HEK293T (cell line): ENCODE measurements at regions not wholly inside any gene's neighbourhood (a gene's known extent, or its start where the extent isn't known, plus 50 kb on each side); places are given as distances from the start of the nearest gene placed in this dataset.

ENCODE experiments used
- CTCF ChIA-PET: fragments of 350-600 bp; formaldehyde crosslinking; extraction: SDS; loops from one replicate; lab custom pipeline; 2021; ENCODE audit warnings: antibody characterized with exemption, inconsistent platforms; lab: Yijun Ruan, JAX
- POLR2A ChIA-PET: fragments of 350-600 bp; formaldehyde crosslinking; extraction: SDS; loops from one replicate; lab custom pipeline; 2020; ENCODE audit warnings: antibody characterized with exemption, inconsistent platforms; lab: Yijun Ruan, JAX
- DNase-seq: peaks from one replicate; pipeline ENCODE4 v3.0.0; 2012; ENCODE audit warnings: mixed read lengths; ENCODE audit errors: extremely low spot score
- ARNT ChIP-seq: fragments of 450-650 bp; IDR thresholded peaks from 2 replicates; pipeline ENCODE4 v1.6.1; 2017; ENCODE audit warnings: mild to moderate bottlenecking
- BHLHE40 ChIP-seq: fragments of 450-650 bp; IDR thresholded peaks from 2 replicates; pipeline ENCODE4 v1.6.1; 2016; ENCODE audit warnings: mild to moderate bottlenecking, moderate library complexity, borderline replicate concordance
- CTBP1 ChIP-seq: fragments of 450-650 bp; IDR thresholded peaks from 2 replicates; pipeline ENCODE4 v1.6.1; 2016; ENCODE audit warnings: borderline replicate concordance
- ELF4 ChIP-seq: fragments of 450-650 bp; IDR thresholded peaks from 2 replicates; pipeline ENCODE4 v1.6.1; 2017; ENCODE audit warnings: antibody characterized with exemption
- FOXA1 ChIP-seq: fragments of 450-650 bp; IDR thresholded peaks from 2 replicates; pipeline ENCODE4 v1.6.1; 2016; ENCODE audit warnings: mild to moderate bottlenecking
- FOXK2 ChIP-seq: fragments of 450-650 bp; IDR thresholded peaks from 2 replicates; pipeline ENCODE4 v1.6.1; 2016; ENCODE audit warnings: mild to moderate bottlenecking
- FOXM1 ChIP-seq: fragments of 450-650 bp; IDR thresholded peaks from 2 replicates; pipeline ENCODE4 v1.6.1; 2017; ENCODE audit warnings: mild to moderate bottlenecking, borderline replicate concordance
- HDGF ChIP-seq: fragments of 450-650 bp; IDR thresholded peaks from 2 replicates; pipeline ENCODE4 v1.6.1; 2017; ENCODE audit warnings: antibody characterized with exemption, borderline replicate concordance
- L3MBTL2 ChIP-seq: fragments of 450-650 bp; conservative IDR thresholded peaks from 2 replicates; pipeline ENCODE4 v1.6.1; 2016; ENCODE audit warnings: mild to moderate bottlenecking
- LEF1 ChIP-seq: fragments of 450-650 bp; IDR thresholded peaks from 2 replicates; pipeline ENCODE4 v1.6.1; 2017; ENCODE audit warnings: mild to moderate bottlenecking, borderline replicate concordance
- NFRKB ChIP-seq: fragments of 450-650 bp; IDR thresholded peaks from 2 replicates; pipeline ENCODE4 v1.6.1; 2016; ENCODE audit warnings: mild to moderate bottlenecking, moderate library complexity
- PKNOX1 ChIP-seq: fragments of 450-650 bp; IDR thresholded peaks from 2 replicates; pipeline ENCODE4 v1.6.1; 2016
- SP1 ChIP-seq: fragments of 450-650 bp; IDR thresholded peaks from 2 replicates; pipeline ENCODE4 v1.6.1; 2017
- SUZ12 ChIP-seq: fragments of 450-650 bp; IDR thresholded peaks from 2 replicates; pipeline ENCODE4 v1.6.1; 2016; ENCODE audit warnings: mild to moderate bottlenecking
- TARDBP ChIP-seq: fragments of 450-650 bp; IDR thresholded peaks from 2 replicates; pipeline ENCODE4 v1.6.1; 2016
- ZNF384 ChIP-seq: fragments of 450-650 bp; IDR thresholded peaks from 2 replicates; pipeline ENCODE4 v1.6.1; 2016

GRCh38 chr3:153337369-153337768, 175.3 kb downstream of the RAP2B start:
- DNase-seq = no peak
- CTCF ChIA-PET = no interaction called here
- TF ChIP-seq ARNT (no peak), ZNF384 (no peak), PKNOX1 (no peak), NFRKB (no peak), BHLHE40 (no peak), TARDBP (no peak), FOXK2 (no peak), CTBP1 (no peak), FOXM1 (no peak), SP1 (no peak), LEF1 (no peak), ELF4 (no peak), SUZ12 (no peak), L3MBTL2 (no peak)
- POLR2A ChIA-PET = no interaction called here

DNA sequence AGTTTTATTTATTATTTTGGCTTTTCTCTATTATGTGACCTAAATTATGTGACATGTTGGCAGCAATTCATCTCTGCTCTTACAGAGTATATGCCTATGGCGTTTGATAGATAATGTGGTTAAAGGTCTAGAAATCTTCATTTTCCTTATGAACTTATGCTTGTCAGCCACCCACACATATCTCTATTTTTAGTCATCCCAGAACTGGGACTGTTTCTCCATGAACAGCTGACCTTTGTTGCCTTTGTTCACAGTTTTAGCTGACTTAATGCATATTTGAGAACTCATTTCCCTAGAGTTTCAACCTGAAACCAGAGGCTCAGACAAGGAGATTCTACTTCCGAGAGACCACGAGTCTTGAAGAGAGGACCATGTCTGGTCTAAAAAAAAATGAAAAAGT, 176.5 kb downstream of the RAP2B start:
- no peak for DNase-seq
- ChIA-PET CTCF (no interaction called here), POLR2A (no interaction called here)
- no peak for TF ChIP-seq BHLHE40
- TF ChIP-seq LEF1 = no peak
- no peak for TF ChIP-seq HDGF
- no peak for TF ChIP-seq SP1
- TF ChIP-seq PKNOX1 = no peak
- no peak for TF ChIP-seq ARNT
- TF ChIP-seq FOXM1 = no peak
- no peak for TF ChIP-seq ZNF384
- no peak for TF ChIP-seq FOXK2
- TF ChIP-seq ELF4 = no peak
- no peak for TF ChIP-seq TARDBP
- TF ChIP-seq SUZ12 = no peak

GRCh38 chr3:153339065-153339464, 177.0 kb downstream of the RAP2B start:
- DNase-seq = no peak
- ChIA-PET POLR2A (no interaction called here), CTCF (no interaction called here)
- TF ChIP-seq TARDBP (no peak), NFRKB (no peak), ELF4 (no peak), ZNF384 (no peak), SP1 (no peak), PKNOX1 (no peak), SUZ12 (no peak), LEF1 (no peak), FOXA1 (no peak)

DNA sequence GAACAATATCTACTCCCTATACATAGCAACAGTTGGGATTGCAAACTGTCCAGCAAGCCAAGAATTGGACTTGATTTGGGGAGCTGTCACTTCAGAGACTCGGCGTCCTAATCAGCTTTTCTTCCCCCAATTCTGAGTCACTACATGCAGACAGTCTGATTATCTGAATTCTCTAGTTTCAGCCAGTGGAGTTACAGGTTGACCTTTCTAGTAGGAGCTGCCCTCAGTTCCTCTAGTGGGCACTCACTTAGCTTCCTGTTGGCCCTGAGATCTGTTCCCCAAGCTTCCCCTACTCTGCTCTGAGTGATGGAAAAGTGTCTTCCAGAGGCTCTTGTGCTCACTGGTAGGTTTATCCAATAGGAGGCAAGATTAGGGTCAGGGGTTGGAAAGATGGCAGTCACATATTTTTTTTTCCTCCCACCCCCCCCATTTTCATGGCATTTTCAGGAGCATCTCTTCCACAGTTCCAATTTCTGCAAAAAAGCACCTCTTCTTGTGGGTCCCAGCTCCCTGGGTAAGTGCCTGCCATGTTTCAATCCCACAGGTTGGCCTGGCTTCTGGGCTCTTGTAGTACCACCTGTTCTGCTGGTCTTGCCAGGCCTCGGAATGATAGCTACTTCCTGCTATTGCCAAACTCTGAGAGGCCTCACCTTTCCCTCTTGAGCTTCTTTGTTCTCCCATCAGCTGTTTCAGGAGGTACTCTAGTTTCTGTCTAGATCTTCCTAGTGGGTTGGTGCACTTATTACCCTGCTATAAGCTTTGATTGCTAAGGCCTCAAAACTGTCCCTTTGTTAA, 182.2 kb downstream of the RAP2B start:
- ChIA-PET POLR2A (no interaction called here), CTCF (no interaction called here)
- no peak for DNase-seq
- TF ChIP-seq HDGF = no peak
- TF ChIP-seq NFRKB = no peak
- no peak for TF ChIP-seq L3MBTL2
- TF ChIP-seq ELF4 = no peak
- TF ChIP-seq LEF1 = no peak
- no peak for TF ChIP-seq TARDBP
- TF ChIP-seq CTBP1 = no peak

GRCh38 chr3:153348457-153349107, 186.6 kb downstream of the RAP2B start:
- ChIA-PET CTCF (no interaction called here), POLR2A (no interaction called here)
- DNase-seq = no peak
- TF ChIP-seq ZNF384 (no peak), CTBP1 (no peak), FOXM1 (no peak), PKNOX1 (no peak), FOXA1 (no peak), BHLHE40 (no peak), SUZ12 (no peak)

DNA sequence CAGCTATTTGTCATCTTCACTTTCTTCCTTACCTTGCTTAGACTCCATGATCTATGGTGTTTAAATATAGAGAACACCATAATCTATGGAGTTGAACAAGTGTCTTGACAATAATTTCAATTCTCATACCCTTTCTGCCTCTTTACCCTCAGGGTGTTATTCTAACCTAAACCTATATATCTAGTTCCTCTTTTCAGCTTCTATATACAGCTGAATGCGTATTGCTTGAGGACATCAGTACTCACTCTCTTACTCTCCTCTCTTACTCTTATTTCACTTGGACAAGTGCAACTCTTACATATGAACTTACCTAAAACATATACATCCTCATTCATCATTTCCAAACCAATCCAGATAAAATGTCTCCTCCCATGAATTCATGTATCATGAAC, 187.1 kb downstream of the RAP2B start:
- POLR2A ChIA-PET = no interaction called here
- TF ChIP-seq ZNF384 (no peak), PKNOX1 (no peak), FOXM1 (no peak), NFRKB (no peak), SP1 (no peak), FOXK2 (no peak), HDGF (no peak), LEF1 (no peak), SUZ12 (no peak), BHLHE40 (no peak), FOXA1 (no peak), ARNT (no peak), CTBP1 (no peak), ELF4 (no peak), TARDBP (no peak), L3MBTL2 (no peak)
- CTCF ChIA-PET = no interaction called here
- DNase-seq = no peak
